Mucosa of descending colon (tissue), 3 donors: ENCODE measurements at regions not wholly inside any gene's neighbourhood (a gene's known extent, or its start where the extent isn't known, plus 50 kb on each side); places are given as distances from the start of the nearest gene placed in this dataset.
"Not testable (repeated sequence)": the region's sequence is repeated elsewhere in the genome, so short reads cannot be mapped to it uniquely, and the experiment has no call there.

Source experiments
- ATAC-seq: fragments of 200-7000 bp; cut with Tn5 transposase; one replicate; pipeline ENCODE4 v1.9.1; 2020; ENCODE audit warnings: mild to moderate bottlenecking, moderate library complexity
- DNase-seq, 3 donors: peaks; one replicate each; pipeline ENCODE4 v3.0.0-alpha.2; 2020
- H3K36me3 ChIP-seq: fragments of 200-600 bp; one replicate; pipeline ENCODE4 v1.8.0; 2021; ENCODE audit warnings: low read depth, mild to moderate bottlenecking
- H3K4me1 ChIP-seq: fragments of 200-600 bp; one replicate; pipeline ENCODE4 v1.8.0; 2021; ENCODE audit warnings: low read depth, mild to moderate bottlenecking
- H3K4me3 ChIP-seq: fragments of 200-600 bp; one replicate; pipeline ENCODE4 v1.8.0; 2021; ENCODE audit warnings: mild to moderate bottlenecking
- H3K9me3 ChIP-seq: fragments of 200-600 bp; one replicate; pipeline ENCODE4 v1.8.0; 2021; ENCODE audit warnings: mild to moderate bottlenecking
- CTCF ChIP-seq: fragments of 200-600 bp; IDR thresholded peaks from one replicate; pipeline ENCODE4 v1.8.0; 2022; ENCODE audit warnings: antibody characterized with exemption, mild to moderate bottlenecking
- intact Hi-C, 2 donors: fragments of 100-400 bp; cut with DNase I in 1 of 2; cut with micrococcal nuclease in 1 of 2; formaldehyde crosslinking; loops; one replicate each; pipeline versions ENCODE4 v1.11.0 to v1.11.1; 2022; cut with DNase I, micrococcal nuclease
- donor health status: DM: no; HTN: no; CAD: no; lungs with moderate emphysema.
- donor health status: DM: no; HTN: no; CAD: no.
- donor health status: DM: no; HTN: yes; CAD: no.

- DNase-seq (no peak), ATAC-seq (no peak)
- H3K9me3 ChIP-seq, result no peaks in the 10 kb centered on the region
- TF ChIP-seq CTCF, result no peak
- H3K4me1 ChIP-seq, result no peaks in the 10 kb centered on the region
- intact Hi-C loops, result no loop called here
- no peaks in the 10 kb centered on the region for H3K36me3 ChIP-seq
- H3K4me3 ChIP-seq, result no peak overlapping the region
Measured at GRCh38 chrX:10697616-10698317, 77.4 kb upstream of the MID1 start.

- DNase-seq (no peak), ATAC-seq (no peak)
- TF ChIP-seq CTCF, result no peak
- intact Hi-C loops, result no loop called here
- Histone ChIP-seq H3K4me3 (no peak overlapping the region), H3K9me3 (no peaks in the 10 kb centered on the region), H3K36me3 (no peaks in the 10 kb centered on the region), H3K4me1 (no peaks in the 10 kb centered on the region)
Measured at GRCh38 chrX:10698318-10698640, 77.9 kb upstream of the MID1 start.

- Histone ChIP-seq H3K9me3 (no peaks in the 10 kb centered on the region), H3K4me1 (no peaks in the 10 kb centered on the region), H3K4me3 (no peak overlapping the region), H3K36me3 (no peaks in the 10 kb centered on the region)
- TF ChIP-seq CTCF, result no peak
- no peak for ATAC-seq
- no peak for DNase-seq
- intact Hi-C loops, result no loop called here
Measured at GRCh38 chrX:10702031-10702430, 81.6 kb upstream of the MID1 start.

GRCh38 chrX:10706342-10706741, 86.0 kb upstream of the MID1 start:
- intact Hi-C loops, H3K4me1 ChIP-seq, ATAC-seq, H3K9me3 ChIP-seq, H3K4me3 ChIP-seq, H3K36me3 ChIP-seq, DNase-seq: not testable (repeated sequence)

GRCh38 chrX:10707773-10708172, 87.4 kb upstream of the MID1 start:
- TF ChIP-seq CTCF, result no peak
- Histone ChIP-seq H3K36me3 (no peaks in the 10 kb centered on the region), H3K9me3 (no peaks in the 10 kb centered on the region), H3K4me1 (no peaks in the 10 kb centered on the region), H3K4me3 (no peak overlapping the region)
- DNase-seq (no peak), ATAC-seq (no peak)
- intact Hi-C loops, result no loop called here

- DNase-seq (no peak), ATAC-seq (no peak)
- Histone ChIP-seq H3K4me1 (no peaks in the 10 kb centered on the region), H3K4me3 (no peak overlapping the region), H3K9me3 (no peaks in the 10 kb centered on the region), H3K36me3 (no peaks in the 10 kb centered on the region)
- intact Hi-C loops, result no loop called here
- TF ChIP-seq CTCF, result no peak
Measured at GRCh38 chrX:10709276-10709675, 88.9 kb upstream of the MID1 start.
